Activated naive CD4-positive, alpha-beta T cell treated with anti-CD3 and anti-CD28 coated beads for 36 hours (primary cell): ENCODE measurements at regions not wholly inside any gene's neighbourhood (a gene's known extent, or its start where the extent isn't known, plus 50 kb on each side); places are given as distances from the start of the nearest gene placed in this dataset.
"Not testable (repeated sequence)": the region's sequence is repeated elsewhere in the genome, so short reads cannot be mapped to it uniquely, and the experiment has no call there.

Source experiments
- CTCF ChIA-PET: fragments of 350-600 bp; sonication (Branson Sonifier 250); formaldehyde crosslinking; loops from one replicate; lab custom pipeline; 2021; ENCODE audit warnings: antibody characterized with exemption; lab: Charles Lee
- DNase-seq: peaks from one replicate; pipeline ENCODE4 v3.0.0-alpha.2; 2020
- H3K27ac Mint-ChIP-seq: one replicate; pipeline ENCODE4 v1.8.0; 2021; ENCODE audit warnings: mild to moderate bottlenecking, mixed read lengths
- H3K27me3 Mint-ChIP-seq: one replicate; pipeline ENCODE4 v1.8.0; 2021; ENCODE audit warnings: low read depth, mixed read lengths
- H3K36me3 Mint-ChIP-seq: one replicate; pipeline ENCODE4 v1.8.0; 2021; ENCODE audit warnings: low read depth, mixed read lengths
- H3K4me1 Mint-ChIP-seq: one replicate; pipeline ENCODE4 v1.8.0; 2021; ENCODE audit warnings: low read depth, mixed read lengths
- H3K4me3 Mint-ChIP-seq: one replicate; pipeline ENCODE4 v1.8.0; 2021; ENCODE audit warnings: mild to moderate bottlenecking, moderate library complexity, mixed read lengths
- H3K9me3 Mint-ChIP-seq: one replicate; pipeline ENCODE4 v1.8.0; 2021; ENCODE audit warnings: mixed read lengths
- intact Hi-C: fragments of 100-400 bp; cut with micrococcal nuclease; formaldehyde crosslinking; loops from one replicate; pipeline ENCODE4 v1.15.1; 2023

- intact Hi-C loops = no loop called here
- Mint-ChIP-seq H3K27me3 (no peaks in the 10 kb centered on the region), H3K4me1 (no peaks in the 10 kb centered on the region), H3K27ac (no peak overlapping the region), H3K4me3 (no peak overlapping the region), H3K36me3 (no peaks in the 10 kb centered on the region), H3K9me3 (peaks cover 9% of the 10 kb centered on the region)
- CTCF ChIA-PET = no interaction called here
- DNase-seq = no peak
These were observed 507.2 kb upstream of the ANO3 start for GRCh38 chr11:25824688-25825087.

GRCh38 chr11:25831485-25831884 is 500.4 kb upstream of the ANO3 start:
- H3K36me3 Mint-ChIP-seq, H3K4me1 Mint-ChIP-seq, CTCF ChIA-PET, H3K27ac Mint-ChIP-seq, H3K9me3 Mint-ChIP-seq, H3K27me3 Mint-ChIP-seq, intact Hi-C loops, DNase-seq, H3K4me3 Mint-ChIP-seq: not testable (repeated sequence)

- intact Hi-C loops = no loop called here
- Mint-ChIP-seq H3K4me3 (no peak overlapping the region), H3K36me3 (no peaks in the 10 kb centered on the region), H3K9me3 (peaks cover 7% of the 10 kb centered on the region), H3K27me3 (no peaks in the 10 kb centered on the region), H3K4me1 (no peaks in the 10 kb centered on the region), H3K27ac (no peak overlapping the region)
- DNase-seq = no peak
- CTCF ChIA-PET = no interaction called here
These were observed 492.9 kb upstream of the ANO3 start for GRCh38 chr11:25838918-25839625.

GRCh38 chr11:25844811-25845210 is 487.1 kb upstream of the ANO3 start:
- intact Hi-C loops = no loop called here

GRCh38 chr11:25855916-25856315 is 476.0 kb upstream of the ANO3 start:
- no peak overlapping the region for H3K4me3 Mint-ChIP-seq
- no peak for DNase-seq
- H3K27ac Mint-ChIP-seq = no peak overlapping the region
- CTCF ChIA-PET = no interaction called here
- no peaks in the 10 kb centered on the region for H3K36me3 Mint-ChIP-seq
- no peaks in the 10 kb centered on the region for H3K27me3 Mint-ChIP-seq
- no peaks in the 10 kb centered on the region for H3K4me1 Mint-ChIP-seq
- peaks cover 2% of the 10 kb centered on the region for H3K9me3 Mint-ChIP-seq
- intact Hi-C loops = no loop called here

More at GRCh38 chr11:25844811-25845210, 487.1 kb upstream of the ANO3 start:
- no peaks in the 10 kb centered on the region for H3K36me3 Mint-ChIP-seq
- no peak for DNase-seq
- peaks cover 16% of the 10 kb centered on the region for H3K9me3 Mint-ChIP-seq
- CTCF ChIA-PET = no interaction called here
- H3K4me3 Mint-ChIP-seq = no peak overlapping the region
- no peaks in the 10 kb centered on the region for H3K4me1 Mint-ChIP-seq
- no peaks in the 10 kb centered on the region for H3K27me3 Mint-ChIP-seq
- no peak overlapping the region for H3K27ac Mint-ChIP-seq

- CTCF ChIA-PET = no interaction called here
- Mint-ChIP-seq H3K4me3 (no peak overlapping the region), H3K27ac (no peak overlapping the region), H3K27me3 (no peaks in the 10 kb centered on the region), H3K36me3 (no peaks in the 10 kb centered on the region), H3K9me3 (peaks cover 2% of the 10 kb centered on the region), H3K4me1 (no peaks in the 10 kb centered on the region)
- DNase-seq = no peak
- intact Hi-C loops = no loop called here
These were observed 472.2 kb upstream of the ANO3 start for GRCh38 chr11:25859776-25860175.

- H3K36me3 Mint-ChIP-seq = no peaks in the 10 kb centered on the region
- no peak overlapping the region for H3K4me3 Mint-ChIP-seq
- CTCF ChIA-PET = no interaction called here
- H3K27ac Mint-ChIP-seq = no peak overlapping the region
- no peaks in the 10 kb centered on the region for H3K27me3 Mint-ChIP-seq
- no peak for DNase-seq
- no peaks in the 10 kb centered on the region for H3K4me1 Mint-ChIP-seq
- intact Hi-C loops = no loop called here
- H3K9me3 Mint-ChIP-seq = peaks cover 4% of the 10 kb centered on the region
These were observed 471.1 kb upstream of the ANO3 start for GRCh38 chr11:25860677-25861450.

GRCh38 chr11:25862159-25862558 is 469.8 kb upstream of the ANO3 start:
- no peak for DNase-seq
- Mint-ChIP-seq H3K9me3 (peaks cover 9% of the 10 kb centered on the region), H3K36me3 (no peaks in the 10 kb centered on the region), H3K27me3 (no peaks in the 10 kb centered on the region), H3K27ac (no peak overlapping the region), H3K4me1 (no peaks in the 10 kb centered on the region), H3K4me3 (no peak overlapping the region)
- CTCF ChIA-PET = no interaction called here
- intact Hi-C loops = no loop called here

- Mint-ChIP-seq H3K9me3 (peaks cover 9% of the 10 kb centered on the region), H3K27ac (no peak overlapping the region), H3K27me3 (no peaks in the 10 kb centered on the region), H3K36me3 (no peaks in the 10 kb centered on the region), H3K4me3 (no peak overlapping the region), H3K4me1 (no peaks in the 10 kb centered on the region)
- CTCF ChIA-PET = no interaction called here
- DNase-seq = no peak
- intact Hi-C loops = no loop called here
These were observed 467.9 kb upstream of the ANO3 start for GRCh38 chr11:25863986-25864385.

- H3K9me3 Mint-ChIP-seq = peaks cover 5% of the 10 kb centered on the region
- no peak for DNase-seq
- no peaks in the 10 kb centered on the region for H3K4me1 Mint-ChIP-seq
- intact Hi-C loops = no loop called here
- no peaks in the 10 kb centered on the region for H3K36me3 Mint-ChIP-seq
- no peak overlapping the region for H3K27ac Mint-ChIP-seq
- H3K27me3 Mint-ChIP-seq = no peaks in the 10 kb centered on the region
- H3K4me3 Mint-ChIP-seq = no peak overlapping the region
- CTCF ChIA-PET = no interaction called here
These were observed 455.4 kb upstream of the ANO3 start for GRCh38 chr11:25876456-25876965.

- H3K27ac Mint-ChIP-seq = no peak overlapping the region
- peaks cover 2% of the 10 kb centered on the region for H3K9me3 Mint-ChIP-seq
- intact Hi-C loops = no loop called here
- no peaks in the 10 kb centered on the region for H3K4me1 Mint-ChIP-seq
- no peaks in the 10 kb centered on the region for H3K27me3 Mint-ChIP-seq
- H3K36me3 Mint-ChIP-seq = no peaks in the 10 kb centered on the region
- CTCF ChIA-PET = no interaction called here
- DNase-seq = no peak
- no peak overlapping the region for H3K4me3 Mint-ChIP-seq
These were observed 445.9 kb upstream of the ANO3 start for GRCh38 chr11:25886036-25886435.

GRCh38 chr11:25890626-25891260 is 441.2 kb upstream of the ANO3 start:
- H3K4me1 Mint-ChIP-seq = no peaks in the 10 kb centered on the region
- no peaks in the 10 kb centered on the region for H3K9me3 Mint-ChIP-seq
- no peaks in the 10 kb centered on the region for H3K27me3 Mint-ChIP-seq
- H3K4me3 Mint-ChIP-seq = no peak overlapping the region
- H3K36me3 Mint-ChIP-seq = no peaks in the 10 kb centered on the region
- CTCF ChIA-PET = no interaction called here
- no peak for DNase-seq
- intact Hi-C loops = no loop called here
- no peak overlapping the region for H3K27ac Mint-ChIP-seq
